ENCODE measurements at regions not wholly inside any gene's neighbourhood (a gene's known extent, or its start where the extent isn't known, plus 50 kb on each side); places are given as distances from the start of the nearest gene placed in this dataset.
"Not testable (repeated sequence)": the region's sequence is repeated elsewhere in the genome, so short reads cannot be mapped to it uniquely, and the experiment has no call there.

DNA sequence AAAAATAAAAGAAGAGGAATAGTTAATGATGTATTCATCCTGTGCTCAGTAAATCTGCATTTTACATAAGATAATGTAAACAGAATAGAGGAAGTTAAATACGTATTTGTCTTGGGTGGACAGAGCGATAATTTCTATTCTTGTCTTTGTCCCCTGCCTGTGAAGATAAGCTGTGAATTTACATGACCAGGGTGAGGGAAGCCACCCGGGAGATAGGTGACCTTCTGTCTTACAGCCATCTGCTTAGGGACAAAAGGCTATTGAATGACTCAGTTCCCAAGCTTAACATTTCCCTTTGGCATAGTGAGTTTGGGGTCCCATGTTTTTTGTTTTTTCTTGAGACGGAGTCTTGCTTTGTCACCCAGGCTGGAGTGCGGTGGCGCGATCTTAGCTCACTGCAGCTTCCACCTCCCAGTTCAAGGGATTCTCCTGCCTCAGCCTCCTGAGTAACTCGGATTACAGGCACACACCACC lies 88.7 kb upstream of the KCTD7 start:
- Histone ChIP-seq H3K9me3 (no peaks in the 10 kb centered on the region), H3K36me3 (peaks cover 0 to 40% (median under 1%) of the 10 kb centered on the region in 3 donors), H3K27me3 (no peaks in the 10 kb centered on the region), H3K4me3 (no peak overlapping the region), H3K27ac (no peak overlapping the region), H3K4me1 (no peaks in the 10 kb centered on the region)
- intact Hi-C loops (cut with DNase I) = no loop called here
- no peak for DNase-seq
- TF ChIP-seq CTCF (IDR thresholded peaks at IDR 0.05) (no peak), POLR2A (IDR thresholded peaks at IDR 0.05) (no peak)
- WGBS, 2 donors = 83 to 92% methylated on average over 7 to 8 of the region's 8 CpGs

DNA sequence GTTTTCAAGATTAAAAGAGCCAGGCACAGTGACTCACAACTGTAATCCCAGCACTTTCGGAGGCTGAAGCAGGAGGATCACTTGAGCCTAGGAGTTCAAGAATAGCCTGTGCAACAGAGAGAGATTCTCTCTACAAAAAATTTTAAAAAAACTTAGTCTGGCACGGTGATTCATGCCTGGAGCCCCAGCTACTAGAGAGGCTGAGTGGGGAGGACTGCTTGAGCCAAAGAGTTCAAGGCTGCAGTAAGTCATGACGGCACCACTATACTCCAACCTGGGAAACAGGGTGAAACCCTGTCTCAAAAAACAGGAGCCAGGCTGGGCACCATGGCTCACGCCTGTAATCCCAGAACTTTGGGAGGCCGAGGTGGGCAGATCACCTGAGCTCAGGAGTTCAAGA lies 86.6 kb upstream of the KCTD7 start:
- H3K27me3 ChIP-seq = no peaks in the 10 kb centered on the region
- H3K36me3 ChIP-seq = peaks cover 0 to 60% (median 7%) of the 10 kb centered on the region in 3 donors
- TF ChIP-seq CTCF (IDR thresholded peaks at IDR 0.05) (no peak), POLR2A (IDR thresholded peaks at IDR 0.05) (no peak)
- 88 to 89% methylated on average over 3 to 4 of the region's 5 CpGs for WGBS, 2 donors
- intact Hi-C loops (cut with DNase I) = no loop called here
- no peaks in the 10 kb centered on the region for H3K9me3 ChIP-seq
- H3K4me3 ChIP-seq = no peak overlapping the region
- DNase-seq = no peak
- H3K27ac ChIP-seq = no peak overlapping the region
- no peaks in the 10 kb centered on the region for H3K4me1 ChIP-seq

DNA sequence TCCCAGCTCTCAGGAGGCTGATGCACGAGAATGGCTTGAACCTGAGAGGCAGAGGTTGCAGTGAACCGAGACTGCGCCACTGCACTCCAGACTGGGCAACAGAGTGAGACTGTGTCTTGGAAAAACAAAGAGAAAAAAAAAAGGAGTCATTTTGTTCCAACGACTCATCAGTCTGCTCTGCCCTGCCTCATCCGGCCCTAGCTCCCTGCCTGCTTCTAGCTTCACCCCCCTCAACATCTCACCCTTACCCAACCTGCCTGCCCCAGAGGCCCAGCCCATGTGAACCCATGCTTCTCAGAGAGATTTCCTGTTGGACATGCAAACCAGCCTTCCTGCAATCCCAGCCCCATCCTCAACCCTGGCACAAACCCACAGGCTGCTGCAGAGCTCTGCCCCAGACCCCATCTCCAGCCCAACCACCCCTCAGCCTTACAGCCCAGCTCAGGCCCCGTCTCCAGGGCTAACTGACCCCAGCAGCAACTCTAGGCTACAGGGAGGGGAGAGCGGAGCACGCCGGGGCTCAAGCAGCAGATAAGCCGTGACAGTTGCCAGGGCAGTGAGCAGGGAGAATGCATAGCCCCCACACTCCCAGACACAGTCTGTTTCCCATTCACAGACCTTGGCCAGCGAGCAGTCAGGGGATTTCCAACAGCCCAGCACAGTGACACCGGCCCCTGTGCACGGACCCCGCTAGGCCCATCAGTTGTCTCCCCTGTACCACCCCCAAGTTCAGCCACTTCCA lies 86.0 kb upstream of the KCTD7 start:
- H3K4me3 ChIP-seq = no peak overlapping the region
- no peaks in the 10 kb centered on the region for H3K4me1 ChIP-seq
- H3K36me3 ChIP-seq = peaks cover 0 to 67% (median 7%) of the 10 kb centered on the region in 3 donors
- no peak for DNase-seq
- 78 to 84% methylated on average over 9 to 10 of the region's 14 CpGs for WGBS, 2 donors
- H3K27me3 ChIP-seq = no peaks in the 10 kb centered on the region
- no peaks in the 10 kb centered on the region for H3K9me3 ChIP-seq
- TF ChIP-seq POLR2A (IDR thresholded peaks at IDR 0.05) = no peak
- TF ChIP-seq CTCF (IDR thresholded peaks at IDR 0.05) = no peak
- intact Hi-C loops (cut with DNase I) = no loop called here
- no peak overlapping the region for H3K27ac ChIP-seq

- H3K27me3 ChIP-seq = no peaks in the 10 kb centered on the region
- H3K27ac ChIP-seq = no peak overlapping the region
- no peaks in the 10 kb centered on the region for H3K4me1 ChIP-seq
- no peak overlapping the region for H3K4me3 ChIP-seq
- H3K9me3 ChIP-seq = no peaks in the 10 kb centered on the region
- no peak for TF ChIP-seq CTCF (IDR thresholded peaks at IDR 0.05)
- TF ChIP-seq POLR2A (IDR thresholded peaks at IDR 0.05) = no peak
- DNase-seq = no peak
- intact Hi-C loops (cut with DNase I) = no loop called here
- 94 to 97% methylated on average over 3 to 6 of the region's 6 CpGs for WGBS, 2 donors
- peaks cover 8 to 99% (median 24%) of the 10 kb centered on the region in 3 donors for H3K36me3 ChIP-seq
Observed at GRCh38 chr7:66549466-66549865, 79.2 kb upstream of the KCTD7 start.

DNA sequence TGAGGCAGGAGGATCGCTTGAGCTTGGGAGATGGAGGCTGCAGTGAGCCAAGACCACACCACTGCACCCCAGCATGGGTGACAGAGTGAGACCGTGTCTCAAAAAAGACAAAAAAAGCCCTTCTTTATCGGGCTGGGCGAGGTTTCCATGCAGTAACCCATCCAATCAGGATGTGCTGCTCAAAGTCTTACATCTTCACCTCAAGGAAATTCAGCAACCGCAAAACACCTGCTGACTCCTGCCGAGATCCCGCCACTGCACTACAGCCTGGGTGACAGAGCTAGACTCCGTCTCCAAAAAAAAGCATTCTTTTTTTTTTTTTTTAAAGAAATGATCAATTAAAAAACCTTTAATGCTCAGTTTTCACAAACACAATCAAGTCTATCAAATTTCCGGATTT lies 75.7 kb upstream of the KCTD7 start:
- Histone ChIP-seq H3K27me3 (no peaks in the 10 kb centered on the region), H3K4me1 (peaks cover 0 to 8% (median 0%) of the 10 kb centered on the region in 3 donors), H3K9me3 (no peaks in the 10 kb centered on the region), H3K36me3 (peaks cover 20 to 94% (median 21%) of the 10 kb centered on the region in 3 donors), H3K4me3 (no peak overlapping the region), H3K27ac (peak overlapping the region in 1 of 4 donors; percentile 29)
- TF ChIP-seq CTCF (IDR thresholded peaks at IDR 0.05) (no peak), POLR2A (IDR thresholded peaks at IDR 0.05) (no peak)
- 97% methylated on average over 8 to 9 of the region's 9 CpGs for WGBS, 2 donors
- intact Hi-C loops (cut with DNase I) = no loop called here
- no peak for DNase-seq

GRCh38 chr7:66553675-66554074 lies 75.0 kb upstream of the KCTD7 start:
- H3K4me1 ChIP-seq = peaks cover 0 to 15% (median 0%) of the 10 kb centered on the region in 3 donors
- WGBS, 2 donors = 60 to 63% methylated on average over 2 of the region's 2 CpGs
- H3K4me3 ChIP-seq; H3K27me3 ChIP-seq; DNase-seq; intact Hi-C loops (cut with DNase I); H3K9me3 ChIP-seq: not testable (repeated sequence)
- peak overlapping the region in 2 of 4 donors; percentile 74 to 79 for H3K27ac ChIP-seq
- peaks cover 20 to 94% (median 21%) of the 10 kb centered on the region in 3 donors for H3K36me3 ChIP-seq

GRCh38 chr7:66554291-66554690 lies 74.4 kb upstream of the KCTD7 start:
- Histone ChIP-seq H3K27ac (peak overlapping the region in 3 of 4 donors; percentile 46 to 79 (median 74)), H3K4me1 (peaks cover 0 to 20% (median 0%) of the 10 kb centered on the region in 3 donors), H3K36me3 (peaks cover 20 to 94% (median 21%) of the 10 kb centered on the region in 3 donors)
- DNase-seq; H3K27me3 ChIP-seq; H3K9me3 ChIP-seq; H3K4me3 ChIP-seq; intact Hi-C loops (cut with DNase I): not testable (repeated sequence)
- WGBS, 2 donors = 79 to 92% methylated on average over 7 of the region's 8 CpGs
